ENCODE measurements at regions not wholly inside any gene's neighbourhood (a gene's known extent, or its start where the extent isn't known, plus 50 kb on each side); places are given as distances from the start of the nearest gene placed in this dataset.

- H3K9me3 ChIP-seq (ENCODE audit: control insufficient read depth, low read length) = no peaks in the 10 kb centered on the region
- peaks cover 18% of the 10 kb centered on the region for H3K4me1 ChIP-seq (ENCODE audit: control insufficient read depth, insufficient read depth, low read length, poor library complexity, severe bottlenecking)
- no peaks in the 10 kb centered on the region for H3K36me3 ChIP-seq (ENCODE audit: control insufficient read depth, insufficient read depth, low read length)
- WGBS, 2 experiments (ENCODE audit: insufficient coverage in 2 of 2) = 83 to 100% methylated on average over 1 to 6 of the region's 8 CpGs
- H3K4me3 ChIP-seq (ENCODE audit: extremely low read depth, insufficient read depth, low read length, poor library complexity, severe bottlenecking) = no peak overlapping the region
- peak overlapping the region; percentile 79 for H3K27ac ChIP-seq (ENCODE audit: low read depth, low read length, severe bottlenecking)
Observed at GRCh38 chrX:68894142-68894512, 65.3 kb downstream of the EFNB1 start.

DNA sequence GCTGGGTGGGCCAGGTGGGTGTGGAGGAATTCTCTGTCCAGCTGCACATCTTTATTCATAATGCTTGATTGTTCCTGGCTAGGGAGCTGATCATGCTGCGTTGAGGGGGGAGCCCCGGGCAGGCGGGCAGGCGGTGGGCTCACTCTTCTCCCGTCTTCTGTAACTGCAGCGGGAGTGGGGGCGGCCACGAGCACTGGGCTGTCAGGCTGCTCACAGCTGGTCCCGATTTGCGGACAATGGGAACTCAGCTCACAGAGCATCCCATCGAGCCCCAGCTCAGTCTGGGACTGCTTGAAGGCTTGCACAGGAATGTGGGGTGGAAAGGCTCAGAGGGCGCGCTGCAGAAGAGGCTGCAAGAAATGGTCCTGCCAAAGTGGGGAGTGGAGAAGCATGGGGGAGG lies 63.8 kb downstream of the EFNB1 start:
- Histone ChIP-seq H3K36me3 (ENCODE audit: control insufficient read depth, insufficient read depth, low read length) (no peaks in the 10 kb centered on the region), H3K4me3 (ENCODE audit: extremely low read depth, insufficient read depth, low read length, poor library complexity, severe bottlenecking) (no peak overlapping the region), H3K4me1 (ENCODE audit: control insufficient read depth, insufficient read depth, low read length, poor library complexity, severe bottlenecking) (peaks cover 18% of the 10 kb centered on the region), H3K9me3 (ENCODE audit: control insufficient read depth, low read length) (no peaks in the 10 kb centered on the region), H3K27ac (ENCODE audit: low read depth, low read length, severe bottlenecking) (no peak overlapping the region)
- WGBS, 2 experiments (ENCODE audit: insufficient coverage in 2 of 2) = 0 to 40% methylated on average over 1 to 3 of the region's 13 CpGs

GRCh38 chrX:68892134-68892533 lies 63.3 kb downstream of the EFNB1 start:
- H3K9me3 ChIP-seq (ENCODE audit: control insufficient read depth, low read length) = no peaks in the 10 kb centered on the region
- no peaks in the 10 kb centered on the region for H3K36me3 ChIP-seq (ENCODE audit: control insufficient read depth, insufficient read depth, low read length)
- no peak overlapping the region for H3K27ac ChIP-seq (ENCODE audit: low read depth, low read length, severe bottlenecking)
- WGBS, 2 experiments (ENCODE audit: insufficient coverage in 2 of 2) = no CpG with 5 or more reads among the region's 2 CpGs
- H3K4me3 ChIP-seq (ENCODE audit: extremely low read depth, insufficient read depth, low read length, poor library complexity, severe bottlenecking) = no peak overlapping the region
- peaks cover 18% of the 10 kb centered on the region for H3K4me1 ChIP-seq (ENCODE audit: control insufficient read depth, insufficient read depth, low read length, poor library complexity, severe bottlenecking)
